ENCODE measurements at regions not wholly inside any gene's neighbourhood (a gene's known extent, or its start where the extent isn't known, plus 50 kb on each side); places are given as distances from the start of the nearest gene placed in this dataset.

DNA sequence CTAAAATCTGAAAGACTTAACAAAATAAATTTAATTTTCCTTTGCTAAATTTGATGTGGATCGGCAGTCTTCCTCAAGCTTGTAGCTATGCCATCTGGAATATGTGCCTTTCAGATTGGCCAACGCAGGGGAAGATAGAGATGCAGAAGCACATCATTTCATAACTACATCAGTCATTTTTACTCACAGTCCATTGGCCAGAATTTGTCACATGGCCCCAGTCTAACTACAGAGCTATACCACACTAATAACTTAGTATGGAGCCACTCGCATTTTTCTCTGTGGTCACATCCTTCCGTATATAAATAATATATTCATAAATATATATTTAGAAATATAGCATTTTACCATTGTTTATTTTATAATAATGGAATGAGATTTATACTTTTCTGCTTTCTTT, 59.0 kb upstream of the PRRX1 start:
- intact Hi-C loops (cut with micrococcal nuclease) = no loop called here

More for the DNA sequence above, 59.0 kb upstream of the PRRX1 start:
- Histone ChIP-seq H4K20me1 (replicated peaks; ENCODE audit: control insufficient read depth, extremely low read depth, insufficient read depth, low read length) (no peaks in the 10 kb centered on the region), H3K4me3 (replicated peaks in 1 of 3; ENCODE audit: insufficient read depth in 1 of 3, low read depth in 1 of 3, low read length in 3 of 3) (no peak overlapping the region), H3K36me3 (ENCODE audit: control insufficient read depth in 2 of 2, extremely low read depth in 1 of 2, insufficient read depth in 2 of 2, low read length in 2 of 2) (no peaks in the 10 kb centered on the region), H3K4me1 (ENCODE audit: control insufficient read depth, extremely low read depth, insufficient read depth, low read length) (no peaks in the 10 kb centered on the region), H3K9ac (replicated peaks; ENCODE audit: extremely low read depth, insufficient read depth, low read length) (no peak overlapping the region), H3K27ac (ENCODE audit: insufficient read depth, low read depth, low read length) (no peak overlapping the region), H3K4me2 (ENCODE audit: insufficient read depth, low read length) (no peak overlapping the region), H3K79me2 (ENCODE audit: control insufficient read depth, insufficient read depth, low read length) (no peaks in the 10 kb centered on the region), H3K9me1 (replicated peaks; ENCODE audit: control insufficient read depth, extremely low read depth, insufficient read depth, low read length) (no peaks in the 10 kb centered on the region), H3K9me3 (replicated peaks; ENCODE audit: control insufficient read depth, insufficient read depth, low read length) (no peaks in the 10 kb centered on the region), H2AFZ (ENCODE audit: low read depth, low read length) (no peak overlapping the region), H3K27me3 (ENCODE audit: control insufficient read depth in 2 of 2, insufficient read depth in 2 of 2, low read length in 2 of 2) (no peaks in the 10 kb centered on the region)
- DNase-seq (ENCODE audit: low read depth, low spot score) (no peak), FAIRE-seq (no peak)
- ChIA-PET POLR2A (no interaction called here), CTCF (interaction anchor here (0.6 to 1.7 kb wide), 2 partner anchors 12 to 498 kb away, joined by 3 to 4 read pairs; no protein-coding TSS in a partner anchor)
- no TSS peak for BruUV-seq (replicated peaks)
- TF ChIP-seq POLR2A (IDR thresholded peaks at IDR 0.05; ENCODE audit: low read depth, low read length) (no peak), EZH2 (IDR thresholded peaks at IDR 0.05; ENCODE audit: borderline replicate concordance, low read depth, low read length, severe bottlenecking) (no peak), JUN (IDR thresholded peaks at IDR 0.05; ENCODE audit: borderline replicate concordance, insufficient read depth, insufficient read length, low read depth) (no peak), FOS (IDR thresholded peaks at IDR 0.05; ENCODE audit: borderline replicate concordance, insufficient read depth, low read length) (no peak), POLR2AphosphoS5 (IDR thresholded peaks at IDR 0.05; ENCODE audit: insufficient read depth, low read depth, low read length) (no peak), GATA2 (IDR thresholded peaks at IDR 0.05; ENCODE audit: insufficient read depth, insufficient read length, low read depth, low read length) (no peak), MYC (IDR thresholded peaks at IDR 0.05; ENCODE audit: low read depth, low read length) (no peak)
- TF ChIP-seq, protein P1, sequence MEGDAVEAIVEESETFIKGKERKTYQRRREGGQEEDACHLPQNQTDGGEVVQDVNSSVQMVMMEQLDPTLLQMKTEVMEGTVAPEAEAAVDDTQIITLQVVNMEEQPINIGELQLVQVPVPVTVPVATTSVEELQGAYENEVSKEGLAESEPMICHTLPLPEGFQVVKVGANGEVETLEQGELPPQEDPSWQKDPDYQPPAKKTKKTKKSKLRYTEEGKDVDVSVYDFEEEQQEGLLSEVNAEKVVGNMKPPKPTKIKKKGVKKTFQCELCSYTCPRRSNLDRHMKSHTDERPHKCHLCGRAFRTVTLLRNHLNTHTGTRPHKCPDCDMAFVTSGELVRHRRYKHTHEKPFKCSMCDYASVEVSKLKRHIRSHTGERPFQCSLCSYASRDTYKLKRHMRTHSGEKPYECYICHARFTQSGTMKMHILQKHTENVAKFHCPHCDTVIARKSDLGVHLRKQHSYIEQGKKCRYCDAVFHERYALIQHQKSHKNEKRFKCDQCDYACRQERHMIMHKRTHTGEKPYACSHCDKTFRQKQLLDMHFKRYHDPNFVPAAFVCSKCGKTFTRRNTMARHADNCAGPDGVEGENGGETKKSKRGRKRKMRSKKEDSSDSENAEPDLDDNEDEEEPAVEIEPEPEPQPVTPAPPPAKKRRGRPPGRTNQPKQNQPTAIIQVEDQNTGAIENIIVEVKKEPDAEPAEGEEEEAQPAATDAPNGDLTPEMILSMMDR (IDR thresholded peaks at IDR 0.05; ENCODE audit: extremely low read depth in 1 of 2, insufficient read depth in 1 of 2, low read depth in 1 of 2, low read length in 2 of 2) = no peak
- TF ChIP-seq, protein P2, sequence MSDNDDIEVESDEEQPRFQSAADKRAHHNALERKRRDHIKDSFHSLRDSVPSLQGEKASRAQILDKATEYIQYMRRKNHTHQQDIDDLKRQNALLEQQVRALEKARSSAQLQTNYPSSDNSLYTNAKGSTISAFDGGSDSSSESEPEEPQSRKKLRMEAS (IDR thresholded peaks at IDR 0.05; ENCODE audit: insufficient read depth, insufficient read length) = no peak
- dilution Hi-C loops (cut with MboI; ENCODE audit: extremely low pct_ligation_motif_present, low sequenced_read_pairs) = no loop called here

All from endothelial cell of umbilical vein (primary cell).